NT2/D1 (cell line): ENCODE measurements at regions not wholly inside any gene's neighbourhood (a gene's known extent, or its start where the extent isn't known, plus 50 kb on each side); places are given as distances from the start of the nearest gene placed in this dataset.

Experiments
- SUZ12 ChIP-seq: IDR thresholded peaks from 2 replicates; pipeline ENCODE4 v1.6.1; 2011; ENCODE audit not compliant: insufficient read length, insufficient read depth; ENCODE audit errors: extremely low read depth
- YY1 ChIP-seq: IDR thresholded peaks from 2 replicates; pipeline ENCODE4 v1.6.1; 2011; ENCODE audit not compliant: insufficient read length, insufficient read depth

- TF ChIP-seq YY1 (no peak), SUZ12 (no peak)
Measured at GRCh38 chr7:145289384-145289783, 453.5 kb upstream of the TPK1 start.
